HG02981 (cell line): ENCODE measurements at regions not wholly inside any gene's neighbourhood (a gene's known extent, or its start where the extent isn't known, plus 50 kb on each side); places are given as distances from the start of the nearest gene placed in this dataset.

Experiments
- ATAC-seq: cut with Tn5 transposase; IDR thresholded peaks from one replicate; pipeline ENCODE4 v1.9.1; 2021; ENCODE audit warnings: mild to moderate bottlenecking, moderate library complexity; ENCODE audit not compliant: unreplicated experiment

GRCh38 chr4:179855469-179855868, 2387.7 kb upstream of the TENM3 start:
- ATAC-seq: no peak

GRCh38 chr4:179858221-179858620, 2385.0 kb upstream of the TENM3 start:
- ATAC-seq: no peak

- ATAC-seq: peak; percentile 100
Observed at GRCh38 chr4:179867300-179867878, 2375.8 kb upstream of the TENM3 start.

- ATAC-seq: no peak
Observed at GRCh38 chr4:179871726-179872125, 2371.5 kb upstream of the TENM3 start.

- ATAC-seq: no peak
Observed at GRCh38 chr4:179872755-179873154, 2370.4 kb upstream of the TENM3 start.

GRCh38 chr4:179880756-179881155, 2362.4 kb upstream of the TENM3 start:
- no peak for ATAC-seq

- ATAC-seq: no peak
Observed at GRCh38 chr4:179894066-179894778, 2349.0 kb upstream of the TENM3 start.

GRCh38 chr4:179919587-179919986, 2323.6 kb upstream of the TENM3 start:
- ATAC-seq: no peak

- ATAC-seq: peak; percentile 53
Observed at GRCh38 chr4:179927473-179927872, 2315.7 kb upstream of the TENM3 start.

- ATAC-seq: no peak
Observed at GRCh38 chr4:179941911-179942310, 2301.3 kb upstream of the TENM3 start.

GRCh38 chr4:179976777-179977176, 2266.4 kb upstream of the TENM3 start:
- no peak for ATAC-seq

GRCh38 chr4:179977378-179977777, 2265.8 kb upstream of the TENM3 start:
- ATAC-seq: no peak

GRCh38 chr4:179981161-179981560, 2262.0 kb upstream of the TENM3 start:
- ATAC-seq: no peak

GRCh38 chr4:179989975-179990374, 2253.2 kb upstream of the TENM3 start:
- ATAC-seq: peak; percentile 100

GRCh38 chr4:180009316-180009715, 2233.9 kb upstream of the TENM3 start:
- ATAC-seq: no peak

GRCh38 chr4:180028682-180029081, 2214.5 kb upstream of the TENM3 start:
- ATAC-seq: no peak

GRCh38 chr4:180031330-180031729, 2211.9 kb upstream of the TENM3 start:
- ATAC-seq: no peak

GRCh38 chr4:180041576-180041975, 2201.6 kb upstream of the TENM3 start:
- ATAC-seq: no peak

- ATAC-seq: no peak
Observed at GRCh38 chr4:180052629-180053028, 2190.6 kb upstream of the TENM3 start.

GRCh38 chr4:180054291-180054690, 2188.9 kb upstream of the TENM3 start:
- no peak for ATAC-seq

- no peak for ATAC-seq
Observed at GRCh38 chr4:180057299-180057721, 2185.9 kb upstream of the TENM3 start.

GRCh38 chr4:180057891-180058671, 2185.1 kb upstream of the TENM3 start:
- ATAC-seq: peak; percentile 58
